ENCODE measurements at regions not wholly inside any gene's neighbourhood (a gene's known extent, or its start where the extent isn't known, plus 50 kb on each side); places are given as distances from the start of the nearest gene placed in this dataset.

GRCh38 chr1:220431554-220432239 lies 96.2 kb upstream of the MARK1 start:
- Histone ChIP-seq H3K27ac (ENCODE audit: low read length, poor library complexity, severe bottlenecking) (no peak overlapping the region), H3K14ac (ENCODE audit: low read length in 2 of 2) (no peak overlapping the region), H4K91ac (ENCODE audit: low read length) (no peak overlapping the region), H3K27me3 (ENCODE audit: control insufficient read depth in 1 of 2, insufficient read depth in 1 of 2, low read length in 2 of 2) (peaks cover 0 to 9% of the 10 kb centered on the region in 2 experiments), H3K4me1 (ENCODE audit: control insufficient read depth, insufficient read depth, low read depth, low read length) (peaks cover 1% of the 10 kb centered on the region), H2BK12ac (ENCODE audit: low read length in 2 of 2) (no peak overlapping the region), H3K79me1 (replicated peaks; ENCODE audit: low read length, poor library complexity, severe bottlenecking) (no peaks in the 10 kb centered on the region), H3K9ac (ENCODE audit: low read length) (no peak overlapping the region), H2AFZ (ENCODE audit: low read depth, low read length) (no peak overlapping the region), H2BK15ac (ENCODE audit: low read depth, poor library complexity, severe bottlenecking) (no peak overlapping the region), H3K36me3 (ENCODE audit: control insufficient read depth in 1 of 2, insufficient read depth in 2 of 2, low read depth in 1 of 2, low read length in 2 of 2) (no peaks in the 10 kb centered on the region), H3K18ac (ENCODE audit: low read depth in 1 of 2, low read length in 2 of 2) (no peak overlapping the region), H3K4me3 (ENCODE audit: insufficient read depth in 1 of 2, low read depth in 1 of 2, low read length in 2 of 2) (no peak overlapping the region), H2BK5ac (ENCODE audit: low read depth, low read length, poor library complexity, severe bottlenecking) (no peak overlapping the region), H4K8ac (ENCODE audit: low read length) (no peak overlapping the region), H2AK5ac (ENCODE audit: low read length, severe bottlenecking) (no peak overlapping the region), H3K23ac (ENCODE audit: low read length in 2 of 2) (no peak overlapping the region), H3K4ac (ENCODE audit: low read depth in 1 of 2, low read length in 2 of 2) (no peak overlapping the region), H3K4me2 (ENCODE audit: low read length, poor library complexity, severe bottlenecking) (no peak overlapping the region), H3K9me3 (ENCODE audit: control insufficient read depth, low read length) (no peaks in the 10 kb centered on the region), H2BK120ac (ENCODE audit: low read depth, low read length) (no peak overlapping the region)
- 91% methylated on average over 6 of the region's 7 CpGs for WGBS
- DNase-seq, result no peak

GRCh38 chr1:220430586-220430985 lies 97.3 kb upstream of the MARK1 start:
- Histone ChIP-seq H2AK5ac (ENCODE audit: low read length, severe bottlenecking) (no peak overlapping the region), H3K36me3 (ENCODE audit: control insufficient read depth in 1 of 2, insufficient read depth in 2 of 2, low read depth in 1 of 2, low read length in 2 of 2) (no peaks in the 10 kb centered on the region), H3K4me3 (ENCODE audit: insufficient read depth in 1 of 2, low read depth in 1 of 2, low read length in 2 of 2) (no peak overlapping the region), H3K79me1 (replicated peaks; ENCODE audit: low read length, poor library complexity, severe bottlenecking) (no peaks in the 10 kb centered on the region), H3K27ac (ENCODE audit: low read length, poor library complexity, severe bottlenecking) (no peak overlapping the region), H2BK5ac (ENCODE audit: low read depth, low read length, poor library complexity, severe bottlenecking) (no peak overlapping the region), H3K18ac (ENCODE audit: low read depth in 1 of 2, low read length in 2 of 2) (no peak overlapping the region), H2BK12ac (ENCODE audit: low read length in 2 of 2) (no peak overlapping the region), H3K27me3 (ENCODE audit: control insufficient read depth in 1 of 2, insufficient read depth in 1 of 2, low read length in 2 of 2) (peaks cover 0 to 9% of the 10 kb centered on the region in 2 experiments), H3K14ac (ENCODE audit: low read length in 2 of 2) (no peak overlapping the region), H3K4me2 (ENCODE audit: low read length, poor library complexity, severe bottlenecking) (no peak overlapping the region), H2BK120ac (ENCODE audit: low read depth, low read length) (no peak overlapping the region), H3K23ac (ENCODE audit: low read length in 2 of 2) (no peak overlapping the region), H3K9me3 (ENCODE audit: control insufficient read depth, low read length) (no peaks in the 10 kb centered on the region), H2AFZ (ENCODE audit: low read depth, low read length) (no peak overlapping the region), H3K4me1 (ENCODE audit: control insufficient read depth, insufficient read depth, low read depth, low read length) (peaks cover 1% of the 10 kb centered on the region), H3K9ac (ENCODE audit: low read length) (no peak overlapping the region), H2BK15ac (ENCODE audit: low read depth, poor library complexity, severe bottlenecking) (no peak overlapping the region), H4K91ac (ENCODE audit: low read length) (no peak overlapping the region), H3K4ac (ENCODE audit: low read depth in 1 of 2, low read length in 2 of 2) (no peak overlapping the region), H4K8ac (ENCODE audit: low read length) (no peak overlapping the region)
- DNase-seq, result no peak
- 73% methylated on average over 2 of the region's 2 CpGs for WGBS

DNA sequence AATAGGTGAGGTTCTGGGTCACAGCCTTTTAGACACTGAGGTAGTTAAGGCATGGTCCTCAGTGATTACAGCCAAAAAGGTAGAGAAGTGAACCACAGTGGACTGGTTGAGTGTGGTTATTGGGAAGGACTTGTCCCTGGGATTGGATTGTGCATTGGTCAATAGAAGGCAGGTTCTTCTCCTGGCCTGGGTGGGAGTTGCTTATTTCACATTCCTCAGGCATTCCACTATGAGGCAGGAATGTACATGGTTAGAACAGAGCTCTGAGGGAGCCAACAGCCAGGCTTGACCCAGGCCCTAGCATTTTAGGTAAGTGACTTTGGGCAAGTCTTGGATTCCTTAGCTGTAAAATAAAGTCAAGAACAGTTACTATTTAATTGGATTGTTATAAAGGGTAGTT lies 97.9 kb upstream of the MARK1 start:
- Histone ChIP-seq H3K27ac (ENCODE audit: low read length, poor library complexity, severe bottlenecking) (no peak overlapping the region), H3K9ac (ENCODE audit: low read length) (no peak overlapping the region), H3K23ac (ENCODE audit: low read length in 2 of 2) (no peak overlapping the region), H3K79me1 (replicated peaks; ENCODE audit: low read length, poor library complexity, severe bottlenecking) (no peaks in the 10 kb centered on the region), H3K4me2 (ENCODE audit: low read length, poor library complexity, severe bottlenecking) (no peak overlapping the region), H2BK15ac (ENCODE audit: low read depth, poor library complexity, severe bottlenecking) (no peak overlapping the region), H2BK120ac (ENCODE audit: low read depth, low read length) (no peak overlapping the region), H3K36me3 (ENCODE audit: control insufficient read depth in 1 of 2, insufficient read depth in 2 of 2, low read depth in 1 of 2, low read length in 2 of 2) (no peaks in the 10 kb centered on the region), H3K14ac (ENCODE audit: low read length in 2 of 2) (no peak overlapping the region), H2AK5ac (ENCODE audit: low read length, severe bottlenecking) (no peak overlapping the region), H3K27me3 (ENCODE audit: control insufficient read depth in 1 of 2, insufficient read depth in 1 of 2, low read length in 2 of 2) (peaks cover 0 to 9% of the 10 kb centered on the region in 2 experiments), H4K91ac (ENCODE audit: low read length) (no peak overlapping the region), H3K4me3 (ENCODE audit: insufficient read depth in 1 of 2, low read depth in 1 of 2, low read length in 2 of 2) (no peak overlapping the region), H3K18ac (ENCODE audit: low read depth in 1 of 2, low read length in 2 of 2) (no peak overlapping the region), H3K9me3 (ENCODE audit: control insufficient read depth, low read length) (no peaks in the 10 kb centered on the region), H2AFZ (ENCODE audit: low read depth, low read length) (no peak overlapping the region), H2BK12ac (ENCODE audit: low read length in 2 of 2) (no peak overlapping the region), H3K4me1 (ENCODE audit: control insufficient read depth, insufficient read depth, low read depth, low read length) (peaks cover 1% of the 10 kb centered on the region), H3K4ac (ENCODE audit: low read depth in 1 of 2, low read length in 2 of 2) (no peak overlapping the region), H2BK5ac (ENCODE audit: low read depth, low read length, poor library complexity, severe bottlenecking) (no peak overlapping the region), H4K8ac (ENCODE audit: low read length) (no peak overlapping the region)
- no peak for DNase-seq

DNA sequence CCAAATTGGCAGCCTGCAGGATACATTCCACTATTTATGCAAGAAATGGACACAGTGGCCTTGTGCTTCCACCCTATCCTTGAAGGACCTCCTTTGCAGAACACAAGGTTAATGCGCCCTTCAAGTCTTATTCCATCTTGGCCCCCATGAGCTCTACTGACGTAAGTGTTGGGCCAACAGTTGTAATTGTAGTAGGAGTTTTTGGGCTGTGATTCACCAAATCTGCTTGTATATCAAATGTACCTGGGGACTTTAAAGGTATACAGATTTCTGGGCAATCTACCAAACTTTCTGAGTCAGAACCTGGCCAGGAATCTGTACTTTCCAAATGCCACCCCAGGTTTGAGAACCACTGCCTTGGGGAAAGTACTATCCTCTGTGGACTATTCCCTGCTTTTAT lies 100.9 kb upstream of the MARK1 start:
- H2BK15ac ChIP-seq (ENCODE audit: low read depth, poor library complexity, severe bottlenecking), result no peak overlapping the region
- H2BK12ac ChIP-seq (ENCODE audit: low read length in 2 of 2), result no peak overlapping the region
- no peak overlapping the region for H2BK120ac ChIP-seq (ENCODE audit: low read depth, low read length)
- no peak overlapping the region for H3K4me2 ChIP-seq (ENCODE audit: low read length, poor library complexity, severe bottlenecking)
- H2BK5ac ChIP-seq (ENCODE audit: low read depth, low read length, poor library complexity, severe bottlenecking), result no peak overlapping the region
- H3K4me1 ChIP-seq (ENCODE audit: control insufficient read depth, insufficient read depth, low read depth, low read length), result peaks cover 1% of the 10 kb centered on the region
- DNase-seq, result no peak
- H3K9me3 ChIP-seq (ENCODE audit: control insufficient read depth, low read length), result no peaks in the 10 kb centered on the region
- H3K4ac ChIP-seq (ENCODE audit: low read depth in 1 of 2, low read length in 2 of 2), result no peak overlapping the region
- H3K14ac ChIP-seq (ENCODE audit: low read length in 2 of 2), result no peak overlapping the region
- no peak overlapping the region for H3K4me3 ChIP-seq (ENCODE audit: insufficient read depth in 1 of 2, low read depth in 1 of 2, low read length in 2 of 2)
- H3K18ac ChIP-seq (ENCODE audit: low read depth in 1 of 2, low read length in 2 of 2), result no peak overlapping the region
- H3K9ac ChIP-seq (ENCODE audit: low read length), result no peak overlapping the region
- no peak overlapping the region for H4K91ac ChIP-seq (ENCODE audit: low read length)
- H3K27me3 ChIP-seq (ENCODE audit: control insufficient read depth in 1 of 2, insufficient read depth in 1 of 2, low read length in 2 of 2), result peaks cover 0 to 4% of the 10 kb centered on the region in 2 experiments
- H2AK5ac ChIP-seq (ENCODE audit: low read length, severe bottlenecking), result no peak overlapping the region
- H3K79me1 ChIP-seq (replicated peaks; ENCODE audit: low read length, poor library complexity, severe bottlenecking), result no peaks in the 10 kb centered on the region
- WGBS, result 94% methylated on average over 2 of the region's 2 CpGs
- no peak overlapping the region for H2AFZ ChIP-seq (ENCODE audit: low read depth, low read length)
- H3K27ac ChIP-seq (ENCODE audit: low read length, poor library complexity, severe bottlenecking), result no peak overlapping the region
- H3K36me3 ChIP-seq (ENCODE audit: control insufficient read depth in 1 of 2, insufficient read depth in 2 of 2, low read depth in 1 of 2, low read length in 2 of 2), result no peaks in the 10 kb centered on the region
- H3K23ac ChIP-seq (ENCODE audit: low read length in 2 of 2), result no peak overlapping the region
- H4K8ac ChIP-seq (ENCODE audit: low read length), result no peak overlapping the region
